Caco-2 (cell line): ENCODE measurements at regions not wholly inside any gene's neighbourhood (a gene's known extent, or its start where the extent isn't known, plus 50 kb on each side); places are given as distances from the start of the nearest gene placed in this dataset.

Experiments
- BruUV-seq: library from RNA; stranded (reverse); fragments of 400-500 nt; replicated peaks from 2 replicates; lab custom pipeline; 2021; lab: Mats Ljungman, UMichigan
- CTCF ChIA-PET: fragments of 300-600 bp; sonication (Branson Sonifier 250); formaldehyde crosslinking; loops from one replicate; lab custom pipeline; 2022; ENCODE audit warnings: antibody characterized with exemption; lab: Charles Lee
- POLR2A ChIA-PET: fragments of 300-600 bp; sonication (Branson Sonifier 250); formaldehyde crosslinking; loops from one replicate; lab custom pipeline; 2022; ENCODE audit warnings: antibody characterized with exemption; lab: Charles Lee
- DNase-seq, 2 experiments: peaks; one replicate each; pipeline versions ENCODE4 v3.0.0 to v3.0.0-alpha.2; 2020 to 2022
- H3K27me3 ChIP-seq: replicated peaks from 2 replicates; pipeline ENCODE4 v1.6.0; 2011; ENCODE audit warnings: low read length; ENCODE audit not compliant: control insufficient read depth, insufficient read depth
- H3K36me3 ChIP-seq: 2 replicates; pipeline ENCODE4 v1.5.1; 2011; ENCODE audit warnings: low read length; ENCODE audit not compliant: control insufficient read depth, insufficient read depth
- H3K4me1 ChIP-seq: fragments of 250-450 bp; sonication (Bioruptor Pico); 2 replicates; pipeline ENCODE4 v1.5.1; 2020; ENCODE audit warnings: mild to moderate bottlenecking
- H3K4me3 ChIP-seq: 2 replicates; pipeline ENCODE4 v1.5.1; 2011; ENCODE audit warnings: low read depth, mild to moderate bottlenecking, control low read depth, low read length
- H3K9me3 ChIP-seq: fragments of 250-450 bp; sonication (Bioruptor Pico); 2 replicates; pipeline ENCODE4 v1.5.1; 2020; ENCODE audit warnings: mild to moderate bottlenecking, moderate library complexity
- H3K27ac Mint-ChIP-seq: one replicate; pipeline ENCODE4 v1.8.0; 2022; ENCODE audit warnings: mixed read lengths; ENCODE audit not compliant: unreplicated experiment
- H3K27me3 Mint-ChIP-seq: one replicate; pipeline ENCODE4 v1.8.0; 2022; ENCODE audit warnings: mixed read lengths; ENCODE audit not compliant: insufficient read depth, unreplicated experiment
- H3K36me3 Mint-ChIP-seq: one replicate; pipeline ENCODE4 v1.8.0; 2022; ENCODE audit warnings: mild to moderate bottlenecking, mixed read lengths; ENCODE audit not compliant: insufficient read depth, unreplicated experiment
- H3K4me1 Mint-ChIP-seq: one replicate; pipeline ENCODE4 v1.8.0; 2022; ENCODE audit warnings: low read depth, mixed read lengths; ENCODE audit not compliant: unreplicated experiment
- H3K4me3 Mint-ChIP-seq: one replicate; pipeline ENCODE4 v1.8.0; 2022; ENCODE audit warnings: mild to moderate bottlenecking, moderate library complexity, mixed read lengths; ENCODE audit not compliant: unreplicated experiment
- H3K9me3 Mint-ChIP-seq: one replicate; pipeline ENCODE4 v1.8.0; 2022; ENCODE audit warnings: mixed read lengths; ENCODE audit not compliant: unreplicated experiment
- CTCF ChIP-seq, 2 experiments: fragments of 200-600 bp in 1 of 2; IDR thresholded peaks; 1 replicate in 1 of 2; 2 replicates in 1 of 2; pipeline versions ENCODE4 v1.5.1 to v1.8.0; 2011 to 2022; ENCODE audit warnings: antibody characterized with exemption in 1 of 2, control low read depth in 1 of 2, inconsistent platforms in 1 of 2, low read depth in 1 of 2, low read length in 1 of 2, mild to moderate bottlenecking in 1 of 2, moderate library complexity in 1 of 2; ENCODE audit not compliant: insufficient read depth in 1 of 2, severe bottlenecking in 1 of 2, unreplicated experiment in 1 of 2
- intact Hi-C: fragments of 100-400 bp; cut with micrococcal nuclease; formaldehyde crosslinking; loops from one replicate; pipeline ENCODE4 v1.10.0; 2022; ENCODE audit not compliant: unreplicated experiment

GRCh38 chr22:34946339-34946985, 119.5 kb upstream of the ISX start:
- DNase-seq, result no peak

GRCh38 chr22:34950489-34950888, 115.5 kb upstream of the ISX start:
- no peak for TF ChIP-seq CTCF (IDR thresholded peaks at IDR 0.05; ENCODE audit: insufficient read depth in 1 of 2, low read depth in 1 of 2, low read length in 1 of 2, severe bottlenecking in 1 of 2, unreplicated experiment in 1 of 2)
- Histone ChIP-seq H3K9me3 (no peaks in the 10 kb centered on the region), H3K27me3 (no peaks in the 10 kb centered on the region), H3K4me3 (no peak overlapping the region), H3K4me1 (no peaks in the 10 kb centered on the region), H3K36me3 (no peaks in the 10 kb centered on the region)
- H3K36me3 Mint-ChIP-seq, result peaks cover 1% of the 10 kb centered on the region
- intact Hi-C loops, result no loop called here
- no peak overlapping the region for H3K4me3 Mint-ChIP-seq
- BruUV-seq, result no TSS peak
- H3K4me1 Mint-ChIP-seq, result no peaks in the 10 kb centered on the region
- ChIA-PET CTCF (no interaction called here), POLR2A (no interaction called here)
- no peak overlapping the region for H3K27ac Mint-ChIP-seq
- H3K27me3 Mint-ChIP-seq, result peaks cover 8% of the 10 kb centered on the region
- no peaks in the 10 kb centered on the region for H3K9me3 Mint-ChIP-seq
- no peak for DNase-seq

More at GRCh38 chr22:34946339-34946985, 119.5 kb upstream of the ISX start:
- Mint-ChIP-seq H3K27me3 (peaks cover 6% of the 10 kb centered on the region), H3K27ac (no peak overlapping the region), H3K4me1 (no peaks in the 10 kb centered on the region), H3K9me3 (no peaks in the 10 kb centered on the region), H3K36me3 (no peaks in the 10 kb centered on the region), H3K4me3 (no peak overlapping the region)
- BruUV-seq, result no TSS peak
- POLR2A ChIA-PET, result no interaction called here
- CTCF ChIA-PET, result no interaction called here
- Histone ChIP-seq H3K27me3 (no peaks in the 10 kb centered on the region), H3K36me3 (no peaks in the 10 kb centered on the region), H3K9me3 (no peaks in the 10 kb centered on the region), H3K4me3 (no peak overlapping the region), H3K4me1 (no peaks in the 10 kb centered on the region)
- intact Hi-C loops, result no loop called here
- no peak for TF ChIP-seq CTCF (IDR thresholded peaks at IDR 0.05; ENCODE audit: insufficient read depth in 1 of 2, low read depth in 1 of 2, low read length in 1 of 2, severe bottlenecking in 1 of 2, unreplicated experiment in 1 of 2)

GRCh38 chr22:34951212-34951611, 114.7 kb upstream of the ISX start:
- H3K36me3 Mint-ChIP-seq, result peaks cover 6% of the 10 kb centered on the region
- BruUV-seq, result no TSS peak
- ChIA-PET POLR2A (no interaction called here), CTCF (no interaction called here)
- no peaks in the 10 kb centered on the region for H3K4me1 Mint-ChIP-seq
- peaks cover 8% of the 10 kb centered on the region for H3K27me3 Mint-ChIP-seq
- Histone ChIP-seq H3K36me3 (no peaks in the 10 kb centered on the region), H3K4me1 (no peaks in the 10 kb centered on the region), H3K27me3 (no peaks in the 10 kb centered on the region), H3K4me3 (no peak overlapping the region), H3K9me3 (no peaks in the 10 kb centered on the region)
- TF ChIP-seq CTCF (IDR thresholded peaks at IDR 0.05; ENCODE audit: insufficient read depth in 1 of 2, low read depth in 1 of 2, low read length in 1 of 2, severe bottlenecking in 1 of 2, unreplicated experiment in 1 of 2), result no peak
- intact Hi-C loops, result no loop called here
- H3K9me3 Mint-ChIP-seq, result no peaks in the 10 kb centered on the region
- no peak overlapping the region for H3K27ac Mint-ChIP-seq
- no peak overlapping the region for H3K4me3 Mint-ChIP-seq
- DNase-seq, result no peak
